Activated CD8-positive, alpha-beta memory T cell treated with anti-CD3 and anti-CD28 coated beads for 4 hours (primary cell): ENCODE measurements at regions not wholly inside any gene's neighbourhood (a gene's known extent, or its start where the extent isn't known, plus 50 kb on each side); places are given as distances from the start of the nearest gene placed in this dataset.
"Not testable (repeated sequence)": the region's sequence is repeated elsewhere in the genome, so short reads cannot be mapped to it uniquely, and the experiment has no call there.

Experiments used
- DNase-seq, 2 donors: peaks; one replicate each; pipeline ENCODE4 v3.0.0-alpha.2; 2020; ENCODE audit warnings: low read depth in 2 of 2

DNA sequence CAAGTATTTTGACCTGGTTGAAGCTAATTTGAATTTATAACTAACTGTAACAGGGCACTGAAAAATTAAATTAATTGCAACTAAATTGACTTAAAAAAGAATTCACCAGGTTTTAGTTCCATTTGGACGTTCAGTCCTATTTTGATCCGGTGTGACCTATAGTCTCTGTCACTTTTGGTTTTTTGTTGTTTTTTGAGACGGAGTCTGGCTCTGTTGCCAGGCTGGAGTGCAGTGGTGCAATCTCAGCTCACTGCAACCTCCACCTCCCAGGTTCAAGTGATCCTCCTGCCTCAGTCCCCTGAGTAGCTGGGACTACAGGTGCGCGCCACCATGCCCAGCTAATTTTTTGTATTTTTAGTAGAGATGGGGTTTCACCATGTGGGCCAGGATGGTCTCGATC is 91.2 kb downstream of the GADD45G start:
- not testable (repeated sequence) for DNase-seq

DNA sequence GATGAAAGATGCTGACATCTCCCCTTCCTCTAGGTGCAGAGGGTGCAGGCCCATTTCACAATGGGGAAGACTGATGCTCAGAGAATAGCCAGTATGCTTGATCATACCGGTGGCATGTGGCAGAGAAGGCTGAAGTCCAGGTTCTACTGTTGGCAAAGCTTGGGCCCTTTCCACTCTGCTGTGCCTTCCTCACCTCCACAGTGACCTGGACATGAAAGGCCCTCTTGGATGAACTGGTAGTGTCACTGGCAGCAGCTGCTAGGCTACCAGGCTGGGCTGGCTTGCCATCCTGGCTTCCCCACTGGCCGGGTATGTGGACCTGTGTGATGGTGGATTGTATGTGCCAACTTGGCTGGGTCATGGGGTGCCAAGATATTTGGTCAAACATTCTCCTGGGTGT is 92.0 kb downstream of the GADD45G start:
- DNase-seq, result no peak

GRCh38 chr9:89697553-89697952 is 92.7 kb downstream of the GADD45G start:
- no peak for DNase-seq

DNA sequence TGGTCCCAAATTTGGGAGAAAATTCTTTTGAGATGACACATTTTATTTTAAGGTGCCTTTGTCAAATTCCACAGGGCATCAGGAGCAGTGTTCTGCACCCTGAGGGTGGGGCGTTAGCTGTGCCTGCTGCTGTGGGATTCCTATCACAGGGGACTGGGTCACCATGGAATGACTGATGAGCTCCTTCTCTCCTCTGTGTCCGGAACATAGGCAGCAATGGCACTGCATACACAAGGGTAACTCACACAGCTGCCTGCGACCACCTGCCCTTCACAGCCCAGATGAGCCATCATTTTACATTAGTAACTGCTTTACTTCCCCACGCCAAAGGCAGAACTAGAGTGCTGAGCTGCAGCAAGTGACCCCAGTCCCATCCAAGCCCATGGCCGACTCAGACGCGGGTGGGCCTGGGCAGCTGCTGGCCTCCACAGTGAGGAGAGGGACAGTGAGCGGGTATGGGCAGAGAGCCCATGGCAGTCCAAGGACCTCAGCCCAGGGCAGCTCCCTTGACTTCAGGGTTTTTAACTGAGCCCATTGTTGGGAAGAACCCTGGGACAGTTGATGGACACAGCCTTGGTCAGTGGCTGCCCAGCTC is 93.7 kb downstream of the GADD45G start:
- no peak for DNase-seq

DNA sequence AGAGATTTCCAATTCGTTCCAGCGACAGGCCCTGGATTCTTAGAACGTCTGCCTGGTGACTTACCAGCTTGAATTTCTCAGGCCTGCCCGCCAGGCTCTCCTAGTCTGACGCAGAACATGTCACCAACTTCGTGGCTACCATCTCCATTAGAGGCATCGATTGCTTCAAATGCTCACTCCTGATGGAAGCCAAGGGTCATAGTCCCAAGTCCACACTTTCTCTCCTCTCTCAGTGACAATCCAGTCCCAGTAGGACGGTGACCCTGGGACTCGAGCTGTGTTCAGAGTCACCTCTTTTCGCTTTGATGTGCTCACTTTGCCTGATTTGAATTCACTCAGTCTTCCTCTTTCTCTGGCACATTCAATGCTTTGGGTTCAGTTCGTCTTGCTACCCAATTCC is 94.8 kb downstream of the GADD45G start:
- no peak for DNase-seq

- peak; percentile 39 to 67 for DNase-seq
Measured at GRCh38 chr9:89701221-89701798, 96.5 kb downstream of the GADD45G start.

- no peak for DNase-seq
Measured at GRCh38 chr9:89702401-89702800, 97.6 kb downstream of the GADD45G start.

GRCh38 chr9:89705651-89706050 is 100.8 kb downstream of the GADD45G start:
- no peak for DNase-seq

DNA sequence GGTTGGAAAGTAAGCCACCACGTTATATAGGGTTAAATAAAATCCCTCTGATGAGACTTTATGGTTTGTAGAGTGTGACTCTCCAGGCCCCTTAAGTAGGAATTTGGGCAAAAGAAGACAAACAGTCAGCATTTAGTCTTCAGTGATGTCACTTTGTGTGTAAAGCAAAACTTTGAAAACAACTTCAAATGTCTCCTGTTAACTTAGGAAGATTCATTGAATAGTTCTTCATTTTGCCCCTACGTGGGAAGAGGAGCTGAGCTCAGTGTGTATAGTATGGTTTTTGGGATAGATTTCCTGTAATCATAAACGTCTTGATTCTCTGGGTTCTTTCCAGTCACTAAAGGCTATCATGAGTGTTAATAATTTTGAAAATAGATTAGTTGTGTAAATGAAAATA is 101.3 kb downstream of the GADD45G start:
- DNase-seq, result no peak

DNA sequence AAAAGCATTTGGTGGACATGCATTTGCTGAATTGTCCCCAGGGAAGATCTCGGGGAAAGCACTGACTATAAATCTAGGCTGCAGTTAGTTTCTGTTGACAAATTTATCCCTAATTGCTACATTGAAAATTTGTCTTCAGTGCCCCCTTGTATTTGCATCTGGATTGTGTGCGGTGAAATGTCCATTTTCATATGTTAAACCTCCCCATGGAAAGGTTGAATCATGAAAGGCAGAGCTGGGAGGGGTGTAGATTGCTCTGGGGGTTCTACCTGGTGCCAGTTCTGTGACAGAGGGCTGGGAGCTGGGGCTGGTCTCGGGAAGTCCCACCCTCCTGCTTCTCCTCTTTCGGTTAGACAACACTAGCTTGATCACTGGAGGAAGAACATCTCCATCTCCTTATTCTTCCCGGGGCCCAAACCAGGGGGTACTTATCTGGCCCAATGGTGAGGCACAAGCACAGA is 101.9 kb downstream of the GADD45G start:
- DNase-seq, result no peak

DNA sequence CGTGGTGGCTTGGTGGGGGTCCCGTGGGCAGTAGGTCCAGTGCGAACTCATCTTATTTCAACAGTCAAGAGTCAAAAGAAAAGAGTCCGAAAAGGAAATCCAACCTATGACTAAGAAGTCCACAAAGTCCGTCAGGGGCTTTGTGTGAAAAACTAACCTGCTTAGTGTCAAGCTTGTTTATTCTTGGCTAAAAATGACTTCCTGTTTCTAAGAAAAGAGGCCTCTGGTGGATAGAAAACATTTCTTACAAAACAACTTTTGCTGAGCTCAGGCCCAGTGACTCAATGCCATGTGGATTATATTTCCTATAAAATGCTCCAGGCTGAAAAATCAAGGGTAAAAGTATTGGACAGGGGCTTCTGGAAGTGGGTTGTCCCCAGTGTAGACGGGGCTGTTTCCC is 105.9 kb downstream of the GADD45G start:
- no peak for DNase-seq

DNA sequence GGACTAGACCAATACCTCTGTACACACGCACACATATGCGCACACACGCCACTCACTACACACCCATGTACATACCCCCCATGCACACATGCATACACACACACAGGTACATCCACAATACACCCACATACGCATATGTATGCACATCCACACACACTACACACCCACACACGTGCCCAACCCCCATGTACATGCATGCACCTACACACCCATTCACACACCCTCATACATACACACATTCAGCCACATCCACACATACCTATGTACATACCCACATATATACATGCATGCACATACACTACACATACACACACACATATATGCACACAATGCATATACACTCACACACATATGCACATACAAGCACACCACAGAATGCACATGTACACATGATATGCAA is 107.1 kb downstream of the GADD45G start:
- no peak for DNase-seq

DNA sequence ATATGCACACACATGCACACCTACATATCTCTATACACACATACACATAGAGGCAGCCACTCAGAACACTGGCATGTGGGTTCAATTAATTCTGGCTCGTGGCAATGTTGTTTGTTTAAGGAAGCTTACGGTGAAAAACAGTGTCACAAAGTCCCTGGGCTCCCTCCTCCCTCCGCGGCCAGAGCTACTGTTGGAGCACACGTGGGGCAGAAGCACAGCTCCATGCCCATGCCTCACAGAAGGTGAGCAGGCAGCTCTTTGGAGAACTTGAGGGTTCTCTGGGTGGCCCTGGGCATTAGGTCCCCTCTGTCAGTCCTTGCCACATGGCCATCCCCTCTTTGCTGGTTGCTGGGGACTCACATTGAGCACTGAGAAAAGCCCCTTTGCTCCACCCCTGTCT is 107.5 kb downstream of the GADD45G start:
- no peak for DNase-seq

DNA sequence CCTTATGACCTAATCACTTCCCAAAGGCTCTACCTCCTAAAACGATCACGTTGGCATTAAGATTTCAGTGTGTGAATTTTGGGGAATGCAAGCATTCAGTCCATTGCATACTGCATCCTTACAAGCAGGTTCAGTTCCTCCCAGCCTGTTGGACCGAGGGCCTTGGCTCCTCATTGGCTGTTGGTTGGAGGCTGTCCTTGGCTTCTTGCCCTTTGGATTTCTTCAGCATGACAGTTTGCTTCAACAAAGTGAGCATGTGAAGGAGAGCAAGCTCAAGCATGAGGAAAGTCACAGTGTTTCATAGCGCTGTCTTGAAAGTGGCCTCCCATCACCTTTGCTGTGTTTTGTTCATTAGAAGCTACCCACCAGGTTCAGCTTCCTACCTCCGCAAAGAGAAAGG is 109.5 kb downstream of the GADD45G start:
- no peak for DNase-seq

GRCh38 chr9:89715318-89715858 is 110.6 kb downstream of the GADD45G start:
- no peak for DNase-seq

DNA sequence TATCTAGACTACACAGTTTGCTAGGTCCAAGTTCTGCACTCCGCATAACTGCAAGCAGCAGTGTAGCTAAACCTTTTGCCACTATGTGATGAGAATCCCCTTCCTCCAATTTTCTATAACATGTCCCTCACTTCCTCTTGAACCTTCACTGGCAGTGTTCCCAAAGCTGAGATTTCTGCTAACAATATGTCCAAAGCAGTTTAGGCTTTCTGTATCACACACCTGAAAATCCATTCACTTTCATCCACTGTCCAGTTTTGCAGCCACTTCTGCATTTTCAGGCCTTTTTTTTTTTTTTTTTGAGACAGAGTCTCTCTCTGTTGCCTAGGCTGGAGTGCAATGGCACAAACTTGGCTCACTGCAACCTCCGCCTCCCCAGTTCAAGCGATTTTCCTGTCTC is 111.1 kb downstream of the GADD45G start:
- no peak for DNase-seq

GRCh38 chr9:89716559-89716958 is 111.7 kb downstream of the GADD45G start:
- DNase-seq, result no peak

DNA sequence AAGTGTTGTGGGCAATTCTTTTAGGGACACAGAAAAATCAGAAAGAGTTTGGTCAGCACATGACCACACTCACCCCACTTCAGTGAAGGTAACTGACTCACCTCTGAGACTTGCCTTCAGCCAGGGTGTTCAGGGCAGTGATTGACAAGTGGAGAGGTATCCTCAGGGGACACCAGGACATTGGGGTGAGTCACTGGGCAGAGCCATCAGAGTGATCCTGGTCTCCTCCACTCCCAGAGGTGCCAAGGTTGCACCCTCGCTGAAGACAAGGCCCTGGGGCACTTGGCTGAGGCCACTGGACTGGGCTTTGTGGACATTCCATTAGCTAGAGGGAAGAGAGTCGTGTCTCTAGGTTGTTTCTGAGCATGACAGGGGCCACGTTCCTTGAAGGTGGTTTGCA is 113.4 kb downstream of the GADD45G start:
- DNase-seq, result no peak

GRCh38 chr9:89718651-89719050 is 113.8 kb downstream of the GADD45G start:
- DNase-seq, result no peak

DNA sequence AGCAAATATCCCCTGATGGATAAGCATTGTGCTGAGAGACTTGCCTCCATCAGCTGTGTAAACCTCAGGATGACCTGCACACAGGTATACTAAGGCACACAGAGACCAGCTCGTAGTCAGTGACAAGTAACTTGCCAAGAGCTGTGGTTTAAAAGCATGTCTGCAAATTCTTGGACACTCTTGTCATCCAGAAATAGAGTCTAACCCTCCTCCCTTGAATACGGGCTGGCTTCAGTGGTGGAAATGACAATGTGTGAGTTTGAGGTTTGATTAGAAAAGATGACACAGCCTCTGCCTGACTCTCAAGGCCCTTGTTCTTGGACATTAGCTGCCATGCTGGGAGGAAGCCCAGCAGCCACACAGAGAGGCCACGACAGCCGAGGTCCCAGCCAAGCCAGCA is 114.4 kb downstream of the GADD45G start:
- DNase-seq, result no peak

DNA sequence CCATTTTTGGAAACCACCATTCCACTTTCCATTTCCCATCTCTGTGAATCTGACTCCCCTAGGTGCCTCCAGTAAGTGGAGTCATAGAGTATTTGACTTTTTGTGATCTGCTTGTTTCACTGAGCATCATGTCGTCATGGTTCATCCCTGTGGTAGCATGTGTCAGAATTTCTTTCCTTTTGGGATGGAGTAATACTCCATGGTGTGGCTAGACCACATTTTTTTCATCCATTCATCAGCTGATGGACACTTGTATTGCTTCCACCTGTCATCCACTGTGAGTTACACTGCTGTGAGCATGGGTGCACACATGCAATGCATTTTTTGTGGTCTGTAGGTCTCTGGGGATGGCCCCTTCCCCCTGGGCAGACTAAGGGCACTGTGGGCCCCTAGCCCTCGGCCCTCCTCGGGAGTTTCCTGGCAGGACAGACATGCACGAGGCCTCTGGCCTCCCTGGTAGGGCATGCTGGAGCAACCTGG is 115.9 kb downstream of the GADD45G start:
- no peak for DNase-seq

- DNase-seq, result no peak
Measured at GRCh38 chr9:89721176-89721700, 116.4 kb downstream of the GADD45G start.

DNA sequence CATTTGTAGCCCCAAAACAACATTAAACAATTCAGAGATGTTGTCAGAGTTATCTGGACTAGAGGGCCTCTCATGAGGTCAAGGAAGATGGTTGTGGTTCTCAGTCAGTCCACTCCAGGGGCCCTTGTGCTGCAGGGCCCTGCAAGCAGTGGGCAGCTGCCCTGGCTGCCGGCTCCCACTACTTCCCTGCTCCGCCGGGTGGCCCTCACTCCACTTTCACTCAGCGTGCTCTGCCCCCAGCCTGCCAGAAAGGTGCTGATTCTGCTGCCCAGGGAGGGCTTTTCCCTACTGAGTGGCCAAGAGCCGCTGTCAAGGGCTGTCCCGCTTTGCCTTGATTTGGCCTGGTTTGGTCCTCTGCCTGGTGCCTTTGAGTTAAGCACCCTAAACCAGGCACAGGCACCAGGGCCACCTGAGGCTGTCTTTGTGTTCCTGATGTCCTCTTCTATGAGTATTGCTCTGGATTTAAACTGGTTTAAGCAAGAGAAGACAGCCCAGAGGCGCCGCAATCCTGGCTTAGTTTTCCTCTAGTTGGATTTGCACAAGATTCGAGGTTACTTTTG is 117.2 kb downstream of the GADD45G start:
- DNase-seq, result no peak
